Ovary (tissue), 3 donors: ENCODE measurements at regions not wholly inside any gene's neighbourhood (a gene's known extent, or its start where the extent isn't known, plus 50 kb on each side); places are given as distances from the start of the nearest gene placed in this dataset.

Experiments
- POLR2A ChIP-seq: fragments of 450-650 bp; IDR thresholded peaks from one replicate; pipeline ENCODE4 v1.6.1; 2017; ENCODE audit warnings: antibody characterized with exemption, mild to moderate bottlenecking, moderate library complexity
- TF ChIP-seq, protein P1 (sequence below), 3 donors: fragments of 450-650 bp in 2 of 3; fragments of 200-600 bp in 1 of 3; IDR thresholded peaks; one replicate each; pipeline versions ENCODE4 v1.5.1 to v1.8.0; 2016 to 2022; ENCODE audit warnings: antibody characterized with exemption in 3 of 3, mild to moderate bottlenecking in 1 of 3
- donor health status: DM: no; HTN: no; CAD: no.

DNA sequence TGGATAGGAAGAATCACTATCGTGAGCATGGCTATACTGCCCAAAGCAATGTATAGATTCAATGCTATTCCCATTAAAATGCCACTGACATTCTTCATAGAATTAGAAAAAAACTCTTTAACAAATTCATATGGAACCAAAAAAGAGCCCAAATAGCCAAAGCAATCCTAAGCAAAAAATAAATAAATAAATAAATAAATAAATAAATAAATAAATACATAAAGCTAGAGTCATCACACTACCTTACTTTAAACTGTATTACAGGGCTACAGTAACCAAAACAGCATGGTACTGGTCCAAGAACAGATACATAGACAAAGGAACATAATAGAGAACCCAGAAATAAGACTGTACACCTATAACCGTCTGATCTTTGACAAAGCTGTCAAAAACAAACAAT is 180.4 kb upstream of the CDKN2B start:
- TF ChIP-seq, protein P1, sequence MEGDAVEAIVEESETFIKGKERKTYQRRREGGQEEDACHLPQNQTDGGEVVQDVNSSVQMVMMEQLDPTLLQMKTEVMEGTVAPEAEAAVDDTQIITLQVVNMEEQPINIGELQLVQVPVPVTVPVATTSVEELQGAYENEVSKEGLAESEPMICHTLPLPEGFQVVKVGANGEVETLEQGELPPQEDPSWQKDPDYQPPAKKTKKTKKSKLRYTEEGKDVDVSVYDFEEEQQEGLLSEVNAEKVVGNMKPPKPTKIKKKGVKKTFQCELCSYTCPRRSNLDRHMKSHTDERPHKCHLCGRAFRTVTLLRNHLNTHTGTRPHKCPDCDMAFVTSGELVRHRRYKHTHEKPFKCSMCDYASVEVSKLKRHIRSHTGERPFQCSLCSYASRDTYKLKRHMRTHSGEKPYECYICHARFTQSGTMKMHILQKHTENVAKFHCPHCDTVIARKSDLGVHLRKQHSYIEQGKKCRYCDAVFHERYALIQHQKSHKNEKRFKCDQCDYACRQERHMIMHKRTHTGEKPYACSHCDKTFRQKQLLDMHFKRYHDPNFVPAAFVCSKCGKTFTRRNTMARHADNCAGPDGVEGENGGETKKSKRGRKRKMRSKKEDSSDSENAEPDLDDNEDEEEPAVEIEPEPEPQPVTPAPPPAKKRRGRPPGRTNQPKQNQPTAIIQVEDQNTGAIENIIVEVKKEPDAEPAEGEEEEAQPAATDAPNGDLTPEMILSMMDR (IDR thresholded peaks at IDR 0.05) = no peak
- no peak for TF ChIP-seq POLR2A
